ENCODE measurements at regions not wholly inside any gene's neighbourhood (a gene's known extent, or its start where the extent isn't known, plus 50 kb on each side); places are given as distances from the start of the nearest gene placed in this dataset.

DNA sequence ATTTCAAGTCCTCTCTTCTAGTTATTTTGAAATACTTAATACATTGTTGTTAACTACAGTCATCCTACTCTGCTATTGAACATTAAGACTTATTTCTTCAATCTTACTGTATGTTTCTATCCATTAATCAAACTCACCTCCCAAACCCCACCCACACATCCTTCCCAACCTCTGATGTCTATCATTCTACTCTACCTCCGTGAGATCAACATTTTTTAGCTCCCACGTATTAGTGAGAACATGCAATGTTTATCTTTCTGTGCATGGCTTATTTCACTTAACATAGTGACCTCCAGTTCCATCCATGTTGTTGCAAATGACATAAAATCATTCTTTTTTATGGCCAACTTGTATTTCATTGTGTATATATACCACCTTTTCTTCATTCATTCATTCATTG lies 236.6 kb upstream of the CTNNB1 start:
- DNase-seq: no peak

GRCh38 chr3:40968666-40969065 lies 230.6 kb upstream of the CTNNB1 start:
- no peak for DNase-seq

GRCh38 chr3:40969341-40969740 lies 230.0 kb upstream of the CTNNB1 start:
- no peak for DNase-seq

- DNase-seq: no peak
Measured at GRCh38 chr3:40969756-40970466, 229.4 kb upstream of the CTNNB1 start.

DNA sequence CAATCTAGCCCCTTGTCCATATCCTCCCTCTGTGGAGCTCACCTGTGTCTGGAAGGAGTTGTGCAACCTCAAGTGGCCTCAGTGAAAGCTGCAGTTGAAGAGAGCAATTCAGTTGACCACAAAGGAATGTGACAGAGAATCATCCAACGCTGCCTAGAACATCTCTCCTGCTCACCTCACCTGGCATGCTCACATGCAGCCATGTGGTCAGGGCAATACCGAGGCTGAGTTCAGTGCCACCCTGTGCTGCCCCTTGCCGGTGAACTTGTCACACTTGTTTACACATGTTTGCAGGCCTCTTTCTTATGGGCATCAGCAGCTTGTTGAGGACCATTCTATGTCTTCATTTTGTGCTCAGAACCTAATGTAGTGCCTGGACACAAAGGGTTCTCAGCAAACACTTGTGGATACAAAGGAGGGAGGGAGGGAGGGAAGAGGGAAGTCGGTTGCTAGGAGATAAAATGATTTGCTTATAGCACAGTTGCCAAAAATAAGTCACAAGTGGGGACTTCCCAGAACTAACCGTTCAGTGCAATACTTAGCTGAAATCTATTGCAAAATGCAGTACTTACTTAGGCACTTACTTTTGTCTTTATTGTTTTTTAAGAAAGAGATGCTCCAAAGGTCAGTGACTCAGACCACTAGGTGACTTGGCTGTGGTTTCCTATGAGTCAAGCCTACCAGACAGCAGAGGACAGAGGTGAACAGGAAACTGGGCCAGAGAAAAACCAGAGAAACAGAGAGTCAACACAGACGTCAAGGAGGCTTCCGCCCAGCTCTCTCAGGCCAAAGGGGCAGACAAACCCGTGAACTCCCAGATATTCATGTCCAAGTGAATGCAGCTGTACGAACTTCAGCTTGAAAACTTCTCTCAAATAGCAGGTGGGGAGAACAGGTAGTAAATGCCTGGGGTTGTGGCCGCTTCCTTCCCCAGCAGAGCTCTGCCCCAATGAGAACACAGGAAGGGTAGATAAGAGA lies 227.8 kb upstream of the CTNNB1 start:
- peak in 1 of 2 donors; percentile 15 for DNase-seq

- DNase-seq: no peak
Measured at GRCh38 chr3:40972350-40972749, 227.0 kb upstream of the CTNNB1 start.

DNA sequence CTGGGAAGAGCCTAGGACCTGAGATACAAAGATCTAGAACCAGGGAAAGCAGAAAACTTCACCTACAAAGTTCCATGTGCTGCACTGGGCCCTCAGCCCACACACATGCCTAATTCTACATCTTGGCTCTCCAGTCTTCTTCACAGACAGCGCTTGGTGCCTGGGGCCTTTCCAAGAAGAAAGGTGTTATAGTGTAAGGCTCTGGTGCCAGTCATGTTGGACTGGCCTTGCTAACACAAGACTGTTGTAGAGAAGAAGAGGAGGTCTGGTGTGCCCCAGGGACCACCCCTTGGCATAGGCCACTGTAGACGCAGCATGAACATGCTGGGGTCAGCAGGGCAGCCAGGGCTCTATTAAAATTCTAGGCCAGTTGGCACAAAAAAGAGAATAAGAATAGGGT lies 226.2 kb upstream of the CTNNB1 start:
- no peak for DNase-seq

GRCh38 chr3:40975711-40976121 lies 223.6 kb upstream of the CTNNB1 start:
- no peak for DNase-seq

DNA sequence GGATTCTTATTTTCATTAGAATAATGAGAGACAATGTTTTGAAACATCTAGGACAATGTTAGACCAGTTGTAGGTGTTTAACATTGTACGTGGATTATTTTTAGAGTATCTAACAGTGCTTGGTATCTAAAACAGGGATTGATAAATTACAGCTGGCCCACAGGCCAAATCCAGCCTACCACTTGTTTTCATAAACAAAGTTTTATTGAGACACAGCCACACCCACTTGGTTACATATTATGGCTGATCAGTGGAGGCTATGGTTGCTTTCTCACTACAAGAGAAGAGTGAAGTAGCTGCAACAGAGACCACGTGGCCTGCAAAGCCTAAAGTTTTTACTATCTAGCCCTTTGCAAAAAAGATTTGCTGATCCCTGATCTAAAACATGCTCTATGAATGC lies 223.1 kb upstream of the CTNNB1 start:
- no peak for DNase-seq

DNA sequence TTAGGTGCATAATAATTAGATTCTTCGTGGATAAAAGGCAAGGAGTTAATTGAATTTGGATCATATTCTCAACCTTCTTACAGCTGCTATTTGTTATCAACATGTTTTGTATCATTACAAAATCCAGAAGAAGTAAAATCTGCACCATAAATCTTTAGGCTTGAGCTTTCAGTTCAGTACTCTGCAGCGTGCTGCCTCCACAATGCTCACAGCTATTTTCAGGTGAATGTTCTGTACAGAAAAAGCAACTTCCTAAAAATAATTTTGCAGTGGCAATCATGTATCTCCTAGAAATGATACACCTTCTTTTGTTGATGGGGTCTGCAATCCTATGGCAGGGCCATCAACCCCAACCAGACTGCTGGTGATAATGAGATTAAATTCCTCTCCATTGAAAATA lies 220.9 kb upstream of the CTNNB1 start:
- no peak for DNase-seq

DNA sequence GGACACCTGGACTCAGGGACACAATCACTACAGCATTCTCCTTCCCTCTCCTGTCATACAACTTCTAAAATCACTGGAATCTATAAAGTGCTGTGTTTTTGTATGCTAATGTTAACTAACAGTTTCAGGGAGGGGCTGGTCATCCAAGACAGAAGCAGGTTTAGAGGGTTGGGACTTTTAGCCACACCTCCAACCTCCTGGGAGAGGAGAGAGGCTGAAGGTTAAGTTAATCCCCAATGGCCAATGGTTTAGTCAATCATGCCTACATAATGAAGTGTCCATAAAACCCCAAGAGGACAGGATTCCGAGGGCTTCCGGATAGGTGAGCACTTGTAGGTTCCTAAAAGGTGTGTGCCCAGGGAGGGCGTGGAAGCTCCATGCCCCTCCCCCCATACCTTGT lies 219.3 kb upstream of the CTNNB1 start:
- no peak for DNase-seq

- peak in 1 of 2 donors; percentile 15 for DNase-seq
Measured at GRCh38 chr3:40980467-40980866, 218.8 kb upstream of the CTNNB1 start.

GRCh38 chr3:40985195-40985594 lies 214.1 kb upstream of the CTNNB1 start:
- no peak for DNase-seq

DNA sequence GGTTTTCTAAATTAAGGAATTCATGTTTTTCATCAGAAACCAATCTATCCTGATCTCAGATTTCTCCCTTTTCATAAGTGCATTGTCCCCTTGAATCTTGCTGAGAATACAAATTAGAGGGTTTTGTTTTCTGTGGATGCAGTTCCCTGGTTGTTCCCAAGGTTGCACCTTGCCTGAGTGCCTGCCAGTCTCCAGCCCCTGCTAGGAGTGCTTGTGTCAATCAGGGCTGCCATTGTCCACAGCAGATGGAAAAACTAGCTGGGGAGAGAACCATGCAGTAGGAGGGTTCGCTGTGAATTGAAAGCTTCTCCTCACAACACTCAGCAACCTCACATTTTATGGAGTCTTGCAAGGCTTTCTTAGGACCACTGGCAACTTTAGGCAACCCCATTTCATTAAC lies 210.8 kb upstream of the CTNNB1 start:
- no peak for DNase-seq

DNA sequence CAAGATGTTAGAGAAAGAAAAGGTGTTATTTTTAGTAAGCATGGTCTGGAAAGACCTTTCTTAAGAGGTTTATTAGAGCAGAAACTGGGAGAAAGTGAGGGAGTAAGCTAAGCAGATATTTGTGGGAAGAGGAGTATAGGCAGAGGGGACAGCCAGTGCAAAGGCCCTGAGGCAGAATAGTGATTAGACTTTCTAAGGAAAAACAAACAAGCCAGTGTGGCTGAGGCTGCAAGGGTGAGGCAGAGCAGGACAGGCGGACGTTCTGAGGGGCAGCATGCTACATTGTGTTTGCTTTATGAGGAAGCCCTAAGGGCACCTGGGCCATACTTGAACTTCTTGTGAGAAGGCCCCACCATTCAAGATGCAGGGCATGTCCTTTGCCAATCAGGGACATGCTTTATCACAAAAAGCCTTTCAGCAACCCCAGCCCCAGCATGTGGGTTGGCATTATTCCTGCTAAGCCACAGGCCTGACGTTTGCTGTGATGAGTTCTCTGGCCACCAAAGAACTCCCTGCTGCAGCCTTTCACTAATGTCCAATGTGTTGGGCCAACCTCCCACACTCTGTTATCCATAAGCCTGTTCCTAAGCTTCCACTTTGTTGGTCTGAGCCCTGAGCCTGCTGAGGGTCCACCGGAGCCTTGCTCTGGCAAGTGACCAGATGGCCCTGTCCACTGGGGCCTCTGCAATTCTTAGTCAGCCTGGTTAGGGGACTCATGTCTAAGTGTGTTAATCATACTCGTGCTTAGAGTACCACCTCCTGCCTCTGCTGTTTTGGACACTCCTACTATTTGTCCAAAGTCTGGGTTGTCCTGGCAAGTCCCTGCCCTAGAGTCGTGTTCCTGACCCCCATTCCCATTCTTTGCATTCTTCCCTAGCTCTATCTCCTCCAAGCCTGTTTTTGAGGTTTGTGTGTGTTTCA lies 209.9 kb upstream of the CTNNB1 start:
- no peak for DNase-seq

DNA sequence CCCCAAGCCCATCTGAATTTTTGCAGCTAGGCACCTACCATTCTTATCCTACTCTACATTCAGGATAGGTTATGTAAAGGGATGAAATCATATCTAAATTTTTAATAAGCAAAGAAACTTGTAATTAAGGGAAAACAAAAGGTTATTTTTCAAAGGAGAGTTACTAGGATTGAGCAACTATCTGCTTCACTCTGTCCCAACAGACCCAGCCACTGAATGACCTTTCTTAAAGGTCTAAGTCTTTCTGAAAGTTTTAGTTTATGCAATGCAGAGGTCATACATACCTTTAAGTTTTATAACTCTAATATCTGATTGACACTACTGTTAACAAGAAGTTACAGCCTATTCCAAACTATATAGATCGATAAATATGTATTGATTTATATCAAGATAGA lies 209.2 kb upstream of the CTNNB1 start:
- DNase-seq: no peak

- no peak for DNase-seq
Measured at GRCh38 chr3:40992023-40992422, 207.3 kb upstream of the CTNNB1 start.

GRCh38 chr3:40994611-40995010 lies 204.7 kb upstream of the CTNNB1 start:
- DNase-seq: no peak

GRCh38 chr3:40995271-40995670 lies 204.0 kb upstream of the CTNNB1 start:
- DNase-seq: no peak

DNA sequence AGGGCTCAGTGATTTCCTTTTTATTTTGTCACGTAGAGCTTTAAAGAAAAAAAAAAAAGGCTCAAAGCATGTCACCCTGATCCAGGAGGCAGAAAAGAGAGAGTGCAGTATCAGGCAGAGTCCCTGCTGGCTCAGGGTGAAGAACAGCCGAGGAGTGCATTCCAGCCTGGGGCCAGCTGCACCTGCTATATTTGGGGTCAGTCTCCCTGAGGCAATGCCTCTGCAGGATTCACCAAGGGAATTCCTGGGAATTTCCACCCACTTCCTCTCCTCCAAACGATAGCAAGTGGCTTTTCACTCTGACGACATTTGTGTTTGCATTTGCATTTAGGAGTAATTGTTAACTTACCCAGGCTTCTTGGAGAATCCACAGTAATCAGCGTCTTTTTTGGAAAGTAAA lies 202.9 kb upstream of the CTNNB1 start:
- no peak for DNase-seq

GRCh38 chr3:40996827-40997710 lies 202.2 kb upstream of the CTNNB1 start:
- DNase-seq: no peak

Data from stimulated activated CD4-positive, alpha-beta T cell treated with anti-CD3 and anti-CD28 coated beads, Interleukin-2, amount 100 ng/mL, for 24 hours (primary cell).